AG09319 (cell line): ENCODE measurements at regions not wholly inside any gene's neighbourhood (a gene's known extent, or its start where the extent isn't known, plus 50 kb on each side); places are given as distances from the start of the nearest gene placed in this dataset.

Experiments
- DNase-seq: peaks from one replicate; pipeline ENCODE4 v3.0.0-alpha.2; 2010; ENCODE audit warnings: low read depth; ENCODE audit errors: extremely low read depth
- TF ChIP-seq, protein P1 (sequence below): IDR thresholded peaks from 2 replicates; pipeline ENCODE4 v1.5.1; 2011; ENCODE audit warnings: low read depth, mild to moderate bottlenecking, inconsistent platforms, low read length, moderate library complexity

DNA sequence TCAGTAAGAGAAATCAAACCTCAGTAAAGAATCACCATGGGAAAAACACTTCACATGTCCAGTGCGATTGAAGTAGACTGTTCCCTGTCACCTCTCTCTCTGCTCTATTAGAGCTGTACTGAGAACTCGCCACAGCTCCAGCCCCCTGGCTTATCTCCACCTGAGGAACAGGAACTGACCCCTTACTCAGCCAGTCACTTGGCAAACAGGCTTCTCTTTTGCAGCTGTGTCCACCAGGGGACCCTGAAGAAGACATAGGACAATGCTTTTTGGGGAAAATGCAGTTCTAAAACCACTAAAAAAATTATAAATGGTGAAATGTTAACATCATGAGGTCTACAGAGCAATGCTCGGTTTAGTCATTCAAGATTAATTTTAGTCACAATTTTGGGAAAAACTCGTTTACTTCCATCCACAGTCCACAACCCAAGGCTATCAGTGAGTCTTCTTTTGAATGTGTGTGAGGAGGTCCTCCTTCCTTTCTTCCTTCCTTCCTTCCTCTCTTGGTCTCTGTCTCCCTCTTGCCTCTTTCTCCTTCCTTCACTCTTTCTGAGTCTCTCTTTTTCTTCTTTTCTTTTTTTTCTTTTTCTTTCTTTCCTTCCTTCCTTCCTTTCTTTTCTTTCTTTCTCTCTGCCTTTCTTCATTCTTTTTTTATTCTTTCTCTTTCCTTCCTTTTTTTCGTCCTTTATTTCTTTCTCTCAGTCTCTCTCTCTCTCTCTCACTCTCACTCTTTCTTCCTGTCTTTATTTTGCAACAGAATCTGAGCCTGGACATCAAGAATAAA is 1189.5 kb upstream of the TMEM132C start:
- DNase-seq: no peak
- TF ChIP-seq, protein P1, sequence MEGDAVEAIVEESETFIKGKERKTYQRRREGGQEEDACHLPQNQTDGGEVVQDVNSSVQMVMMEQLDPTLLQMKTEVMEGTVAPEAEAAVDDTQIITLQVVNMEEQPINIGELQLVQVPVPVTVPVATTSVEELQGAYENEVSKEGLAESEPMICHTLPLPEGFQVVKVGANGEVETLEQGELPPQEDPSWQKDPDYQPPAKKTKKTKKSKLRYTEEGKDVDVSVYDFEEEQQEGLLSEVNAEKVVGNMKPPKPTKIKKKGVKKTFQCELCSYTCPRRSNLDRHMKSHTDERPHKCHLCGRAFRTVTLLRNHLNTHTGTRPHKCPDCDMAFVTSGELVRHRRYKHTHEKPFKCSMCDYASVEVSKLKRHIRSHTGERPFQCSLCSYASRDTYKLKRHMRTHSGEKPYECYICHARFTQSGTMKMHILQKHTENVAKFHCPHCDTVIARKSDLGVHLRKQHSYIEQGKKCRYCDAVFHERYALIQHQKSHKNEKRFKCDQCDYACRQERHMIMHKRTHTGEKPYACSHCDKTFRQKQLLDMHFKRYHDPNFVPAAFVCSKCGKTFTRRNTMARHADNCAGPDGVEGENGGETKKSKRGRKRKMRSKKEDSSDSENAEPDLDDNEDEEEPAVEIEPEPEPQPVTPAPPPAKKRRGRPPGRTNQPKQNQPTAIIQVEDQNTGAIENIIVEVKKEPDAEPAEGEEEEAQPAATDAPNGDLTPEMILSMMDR: no peak

DNA sequence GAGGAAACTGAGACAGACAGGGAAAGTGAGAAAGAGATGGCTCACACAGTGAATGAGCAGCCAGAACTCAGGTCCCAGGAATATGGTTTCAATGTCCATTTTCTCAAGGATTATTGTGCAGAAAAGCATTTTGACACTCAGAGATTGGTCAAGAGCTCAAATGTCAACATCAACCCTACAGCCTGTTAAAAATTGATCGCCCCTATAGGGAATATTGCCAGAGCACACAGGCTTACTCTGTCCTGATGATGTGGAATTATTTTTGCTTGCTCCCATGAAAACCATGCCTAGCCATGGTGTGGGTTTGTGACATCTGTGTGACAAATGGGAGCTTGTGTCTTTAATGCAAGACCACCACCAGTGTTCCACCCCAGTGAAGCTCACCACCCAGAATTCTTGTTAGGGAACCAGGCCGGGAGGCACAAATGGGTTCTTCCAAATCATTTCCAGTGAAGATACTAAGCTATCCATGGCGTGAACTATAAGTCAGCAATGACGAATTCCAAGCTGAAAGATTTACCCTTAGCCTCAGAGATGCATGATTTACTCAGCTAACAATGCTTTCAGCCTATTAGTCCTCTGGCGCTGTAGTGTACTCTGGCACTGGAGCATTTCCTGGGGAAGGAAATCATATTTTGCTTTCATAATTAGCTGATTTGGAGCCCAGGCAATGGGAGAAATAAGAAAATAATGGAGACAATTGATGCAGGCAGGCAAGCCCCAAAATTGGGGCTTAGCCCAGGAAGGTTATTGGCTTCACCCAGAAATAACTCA is 1188.2 kb upstream of the TMEM132C start:
- no peak for DNase-seq

DNA sequence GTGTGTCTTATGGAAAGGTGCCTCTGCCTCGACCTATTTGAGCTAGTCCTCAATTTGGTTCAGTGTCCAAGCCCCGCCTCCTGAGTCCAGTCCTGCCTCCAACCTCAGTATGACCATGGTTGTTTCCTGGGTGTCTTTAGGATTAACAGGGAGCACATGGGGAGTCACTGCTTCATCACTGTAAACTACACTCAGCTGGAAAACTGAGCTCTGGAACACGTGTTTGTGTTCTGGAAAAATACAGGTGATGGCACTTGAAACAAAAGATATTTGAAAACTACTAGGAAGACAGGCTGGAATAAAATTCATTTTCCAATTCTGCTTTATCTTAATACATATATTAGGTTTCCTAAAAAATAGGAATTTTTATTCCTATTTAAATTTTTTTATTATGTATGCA is 1187.3 kb upstream of the TMEM132C start:
- DNase-seq: no peak
- TF ChIP-seq, protein P1: no peak

More for the DNA sequence above, 1188.2 kb upstream of the TMEM132C start:
- TF ChIP-seq, protein P1: no peak

DNA sequence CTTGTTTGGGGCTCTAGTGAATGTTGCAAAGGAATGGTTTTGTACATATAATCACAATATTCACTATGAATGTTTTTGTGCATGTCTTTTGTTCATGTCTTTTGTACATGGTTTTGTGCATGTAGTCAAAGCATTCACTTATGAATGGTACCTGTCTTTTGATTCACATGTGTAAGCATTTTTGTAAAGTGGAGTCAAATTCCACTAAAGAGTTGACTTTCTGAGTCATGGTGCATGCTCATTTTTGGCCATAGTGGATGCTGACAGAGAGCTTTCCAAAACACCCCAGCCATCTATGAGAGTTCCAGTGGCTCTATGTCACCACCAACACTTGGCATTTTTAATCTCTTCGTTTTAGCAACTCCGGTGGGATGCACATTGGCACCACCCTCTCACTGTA is 1185.9 kb upstream of the TMEM132C start:
- DNase-seq: no peak
- TF ChIP-seq, protein P1: no peak

DNA sequence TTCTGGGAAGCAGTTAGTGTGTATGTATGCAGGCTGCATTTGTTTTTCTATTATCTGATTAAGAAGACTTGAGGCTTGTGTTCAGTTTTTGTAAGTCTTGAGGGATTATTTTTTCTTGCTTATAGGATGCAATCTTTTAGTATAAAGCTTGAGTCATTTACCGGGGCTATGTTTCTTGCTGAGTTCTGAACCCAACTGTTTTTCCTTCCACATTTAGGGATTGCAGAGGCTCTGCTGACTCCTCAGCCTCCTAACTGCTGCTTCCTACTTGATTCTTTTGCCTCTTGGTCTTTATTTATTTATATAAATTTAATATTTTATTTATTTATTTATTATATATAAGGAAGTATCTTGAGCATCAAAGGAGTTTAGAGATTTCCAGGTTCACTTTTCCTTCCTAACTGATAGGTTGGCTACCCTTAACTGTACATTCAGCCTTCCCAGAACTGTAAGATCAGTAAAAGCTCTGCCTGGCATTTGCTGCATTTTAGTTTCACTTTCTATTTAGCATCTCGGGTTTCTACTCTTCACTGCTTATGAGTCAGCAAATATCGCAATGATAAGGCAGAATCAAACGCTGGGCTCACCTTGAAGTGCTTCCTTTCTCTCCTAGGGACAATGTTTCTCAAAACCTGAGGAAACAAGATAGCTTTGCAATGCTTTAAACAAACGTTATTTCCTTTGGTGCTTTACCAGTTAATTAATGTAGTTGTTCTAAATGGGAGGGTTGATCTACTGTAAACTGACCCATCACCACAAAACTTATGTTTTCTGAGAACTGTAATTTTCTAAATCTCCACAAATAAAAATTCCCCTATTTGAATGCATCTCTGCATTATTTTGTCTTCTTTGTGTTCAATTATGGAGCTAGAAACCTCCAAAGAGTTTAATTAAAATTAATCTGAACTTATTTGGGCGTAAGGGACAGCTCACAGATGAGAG is 1183.7 kb upstream of the TMEM132C start:
- DNase-seq: peak; percentile 52
- TF ChIP-seq, protein P1: no peak

DNA sequence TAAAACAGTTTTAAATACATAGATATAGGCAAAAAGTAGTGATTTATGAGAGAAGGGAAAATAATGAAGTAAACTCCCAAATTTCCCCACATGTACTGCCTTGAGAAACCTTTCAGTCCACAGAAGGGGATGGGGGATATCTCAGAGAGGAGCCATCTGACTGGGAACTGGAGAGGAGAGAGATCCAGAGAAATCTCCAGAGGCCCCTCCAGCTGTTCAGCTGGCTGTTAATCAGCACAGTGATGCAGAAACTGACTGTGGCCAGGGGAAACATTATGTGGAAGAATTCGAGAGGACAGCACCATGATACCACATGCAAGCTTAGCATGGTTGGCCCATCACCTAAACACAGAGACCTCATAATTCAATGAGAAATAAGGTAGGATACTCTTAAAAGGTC is 1165.9 kb upstream of the TMEM132C start:
- TF ChIP-seq, protein P1: no peak

More for the DNA sequence above, 1165.9 kb upstream of the TMEM132C start:
- no peak for DNase-seq
